Gastroesophageal sphincter (tissue), 4 donors: ENCODE measurements at regions not wholly inside any gene's neighbourhood (a gene's known extent, or its start where the extent isn't known, plus 50 kb on each side); places are given as distances from the start of the nearest gene placed in this dataset.

Source experiments
- ATAC-seq: fragments of 150-250 bp; one replicate; pipeline ENCODE4 v1.9.1; 2016; ENCODE audit warnings: mild to moderate bottlenecking, moderate library complexity
- H3K27ac ChIP-seq, 4 donors: fragments of 200-600 bp; sonication (generic) in 3 of 4; 1 replicate in 3 of 4; 2 replicates in 1 of 4; pipeline ENCODE4 v1.5.1; 2016 to 2019
- H3K27me3 ChIP-seq: fragments of 200-600 bp; sonication (generic); one replicate; pipeline ENCODE4 v1.5.1; 2019
- H3K36me3 ChIP-seq, 2 donors: fragments of 200-600 bp; sonication (generic); one replicate each; pipeline ENCODE4 v1.5.1; 2019; ENCODE audit warnings: control low read depth in 1 of 2
- H3K4me1 ChIP-seq, 3 donors: fragments of 200-600 bp; sonication (generic); 1 replicate in 2 of 3; 2 replicates in 1 of 3; pipeline ENCODE4 v1.5.1; 2016 to 2019; ENCODE audit warnings: control low read depth in 2 of 3
- H3K4me3 ChIP-seq, 2 donors: fragments of 200-600 bp; sonication (generic); one replicate each; pipeline ENCODE4 v1.5.1; 2019; ENCODE audit warnings: mild to moderate bottlenecking in 1 of 2, moderate library complexity in 1 of 2
- H3K9me3 ChIP-seq, 3 donors: fragments of 200-600 bp; sonication (generic); one replicate each; pipeline ENCODE4 v1.5.1; 2017 to 2019; ENCODE audit warnings: control low read depth in 2 of 3
- EP300 ChIP-seq: sonication (generic); formaldehyde crosslinking; IDR thresholded peaks from one replicate; pipeline ENCODE4 v1.6.1; 2017; ENCODE audit warnings: antibody characterized with exemption, mild to moderate bottlenecking
- POLR2A ChIP-seq, 2 donors: fragments of 450-650 bp; IDR thresholded peaks; one replicate each; pipeline ENCODE4 v1.6.1; 2017; ENCODE audit warnings: antibody characterized with exemption in 2 of 2, mild to moderate bottlenecking in 2 of 2, moderate library complexity in 1 of 2
- POLR2AphosphoS5 ChIP-seq: sonication (generic); formaldehyde crosslinking; IDR thresholded peaks from one replicate; pipeline ENCODE4 v1.6.1; 2017; ENCODE audit warnings: antibody characterized with exemption
- WGBS, 2 donors: methylation state at CpG; one replicate each; pipeline ENCODE4 v1.1.5; 2018; ENCODE audit warnings: low coverage in 1 of 2; 5-methylcytosine and 5-hydroxymethylcytosine counted together
- TF ChIP-seq, protein P1 (sequence below), 4 experiments: fragments of 200-600 bp in 2 of 4; fragments of 450-650 bp in 2 of 4; sonication (generic) in 1 of 4; IDR thresholded peaks; one replicate each; pipeline ENCODE4 v1.5.1; 2017 to 2019; ENCODE audit warnings: antibody characterized with exemption in 4 of 4, mild to moderate bottlenecking in 2 of 4, moderate library complexity in 2 of 4

DNA sequence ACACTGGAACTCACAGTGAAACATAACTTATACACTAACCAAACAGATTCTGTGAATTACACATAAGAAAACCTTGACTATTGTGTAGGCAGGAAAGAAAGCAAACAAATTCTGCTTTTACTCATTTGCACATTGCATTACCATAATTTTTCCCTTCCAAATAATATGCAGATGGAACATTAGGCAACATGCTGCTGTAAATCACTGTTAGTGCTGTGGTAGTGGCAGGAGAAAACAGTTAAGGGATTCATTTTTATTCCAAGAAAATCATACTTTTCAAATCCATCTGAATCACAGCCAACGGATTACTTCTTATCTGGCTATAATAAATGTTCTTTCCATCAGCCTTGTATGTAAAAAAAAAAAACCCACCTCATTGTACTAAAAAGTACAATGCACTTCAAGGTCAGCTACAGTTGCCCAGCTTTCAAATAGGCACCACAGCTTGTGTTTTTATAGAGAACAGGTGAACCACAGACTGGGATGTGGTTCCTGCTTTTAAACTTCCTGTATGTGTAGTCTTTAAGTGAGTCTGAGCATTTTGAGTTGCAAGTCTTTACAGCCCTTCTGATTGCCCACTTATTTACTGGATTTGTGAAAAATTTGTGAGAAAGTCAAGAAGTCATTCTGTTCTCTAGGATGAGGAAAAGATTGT, 590.0 kb upstream of the SEMA3D start:
- Histone ChIP-seq H3K27me3 (no peaks in the 10 kb centered on the region), H3K36me3 (no peaks in the 10 kb centered on the region), H3K4me1 (no peaks in the 10 kb centered on the region), H3K4me3 (no peak overlapping the region), H3K9me3 (no peaks in the 10 kb centered on the region), H3K27ac (no peak overlapping the region)
- ATAC-seq = no peak
- 19 to 50% methylated on average over 1 of the region's 1 CpG for WGBS, 2 donors
- TF ChIP-seq POLR2A (IDR thresholded peaks at IDR 0.05) (no peak), POLR2AphosphoS5 (no peak), EP300 (no peak)
- TF ChIP-seq, protein P1, sequence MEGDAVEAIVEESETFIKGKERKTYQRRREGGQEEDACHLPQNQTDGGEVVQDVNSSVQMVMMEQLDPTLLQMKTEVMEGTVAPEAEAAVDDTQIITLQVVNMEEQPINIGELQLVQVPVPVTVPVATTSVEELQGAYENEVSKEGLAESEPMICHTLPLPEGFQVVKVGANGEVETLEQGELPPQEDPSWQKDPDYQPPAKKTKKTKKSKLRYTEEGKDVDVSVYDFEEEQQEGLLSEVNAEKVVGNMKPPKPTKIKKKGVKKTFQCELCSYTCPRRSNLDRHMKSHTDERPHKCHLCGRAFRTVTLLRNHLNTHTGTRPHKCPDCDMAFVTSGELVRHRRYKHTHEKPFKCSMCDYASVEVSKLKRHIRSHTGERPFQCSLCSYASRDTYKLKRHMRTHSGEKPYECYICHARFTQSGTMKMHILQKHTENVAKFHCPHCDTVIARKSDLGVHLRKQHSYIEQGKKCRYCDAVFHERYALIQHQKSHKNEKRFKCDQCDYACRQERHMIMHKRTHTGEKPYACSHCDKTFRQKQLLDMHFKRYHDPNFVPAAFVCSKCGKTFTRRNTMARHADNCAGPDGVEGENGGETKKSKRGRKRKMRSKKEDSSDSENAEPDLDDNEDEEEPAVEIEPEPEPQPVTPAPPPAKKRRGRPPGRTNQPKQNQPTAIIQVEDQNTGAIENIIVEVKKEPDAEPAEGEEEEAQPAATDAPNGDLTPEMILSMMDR (IDR thresholded peaks at IDR 0.05) = no peak

DNA sequence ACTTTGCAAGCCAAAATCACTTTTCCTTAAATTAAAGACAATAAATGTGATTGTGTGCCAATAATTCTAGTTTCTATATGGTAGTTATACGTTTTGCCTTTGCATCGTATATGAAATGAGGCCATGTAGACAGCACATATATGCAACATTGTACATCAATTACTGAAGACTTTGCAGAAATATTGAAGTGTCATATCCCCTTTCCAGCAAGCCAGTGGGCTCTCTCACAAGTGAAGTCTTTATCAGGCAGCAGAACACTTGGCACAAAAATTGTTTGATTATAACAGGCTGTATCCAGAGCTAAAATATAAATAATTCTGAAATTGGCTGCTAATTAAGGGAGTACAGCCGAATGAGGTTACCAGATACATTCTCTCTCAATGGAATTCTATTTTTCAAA, 588.6 kb upstream of the SEMA3D start:
- H3K4me3 ChIP-seq = no peak overlapping the region
- H3K36me3 ChIP-seq = no peaks in the 10 kb centered on the region
- H3K27me3 ChIP-seq = no peaks in the 10 kb centered on the region
- TF ChIP-seq POLR2AphosphoS5 (no peak), POLR2A (IDR thresholded peaks at IDR 0.05) (no peak), EP300 (no peak)
- TF ChIP-seq, protein P1 (IDR thresholded peaks at IDR 0.05) = no peak
- no peak overlapping the region for H3K27ac ChIP-seq
- H3K9me3 ChIP-seq = no peaks in the 10 kb centered on the region
- ATAC-seq = no peak
- WGBS, 2 donors = 41 to 48% methylated on average over 3 of the region's 3 CpGs
- no peaks in the 10 kb centered on the region for H3K4me1 ChIP-seq

DNA sequence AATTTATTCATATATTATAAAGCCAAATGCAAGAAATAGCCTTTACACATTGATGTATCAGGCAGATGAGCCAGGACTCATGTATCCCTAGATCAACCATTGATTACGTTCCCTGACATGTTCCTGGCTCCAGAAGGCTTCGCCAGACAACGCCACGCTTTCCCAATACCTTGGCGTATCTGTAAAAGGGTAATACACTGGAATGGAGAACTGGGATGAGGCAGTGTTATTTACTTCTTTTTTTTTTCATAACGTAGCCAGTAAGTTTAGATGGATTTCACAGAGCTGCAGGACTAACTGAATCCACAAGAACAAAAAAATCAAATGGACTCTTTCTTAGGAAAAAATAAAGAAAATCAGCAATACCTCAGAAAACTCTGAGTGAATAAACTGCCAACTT, 588.1 kb upstream of the SEMA3D start:
- 66 to 72% methylated on average over 6 of the region's 6 CpGs for WGBS, 2 donors
- ATAC-seq = peak; percentile 45
- Histone ChIP-seq H3K36me3 (no peaks in the 10 kb centered on the region), H3K4me1 (no peaks in the 10 kb centered on the region), H3K4me3 (no peak overlapping the region), H3K27me3 (no peaks in the 10 kb centered on the region), H3K27ac (no peak overlapping the region), H3K9me3 (no peaks in the 10 kb centered on the region)
- TF ChIP-seq POLR2A (IDR thresholded peaks at IDR 0.05) (no peak), EP300 (no peak), POLR2AphosphoS5 (no peak)
- TF ChIP-seq, protein P1 (IDR thresholded peaks at IDR 0.05) = no peak

DNA sequence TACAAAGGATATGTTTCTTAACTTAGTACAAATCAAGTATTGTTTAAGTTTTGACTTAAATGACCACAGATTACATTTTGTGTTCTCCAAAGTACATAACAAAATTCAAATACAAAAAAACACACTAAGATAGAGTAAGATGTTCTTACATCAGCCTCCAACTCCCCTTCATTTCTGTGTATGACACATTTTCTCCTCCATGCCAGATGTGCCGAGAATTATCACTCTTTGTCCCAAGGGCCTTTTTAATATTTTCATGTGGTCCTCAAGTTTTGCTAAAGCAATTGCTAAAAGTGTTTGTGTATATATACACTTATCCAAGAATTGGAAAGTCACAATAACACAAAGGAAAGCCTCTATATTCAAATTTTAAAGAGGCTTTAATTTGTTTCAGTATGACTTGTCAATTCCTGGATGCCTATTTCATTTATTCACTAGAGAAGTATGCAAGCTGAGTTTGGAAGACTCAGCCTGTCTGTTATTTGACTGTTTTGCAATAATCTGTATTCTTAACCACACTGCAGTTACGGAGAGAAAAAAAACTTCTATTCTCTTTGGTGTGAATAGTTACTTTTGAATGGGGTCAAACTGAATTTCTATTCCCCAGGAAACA, 586.4 kb upstream of the SEMA3D start:
- Histone ChIP-seq H3K9me3 (no peaks in the 10 kb centered on the region), H3K27ac (no peak overlapping the region), H3K4me3 (no peak overlapping the region), H3K4me1 (no peaks in the 10 kb centered on the region), H3K36me3 (no peaks in the 10 kb centered on the region), H3K27me3 (no peaks in the 10 kb centered on the region)
- 55 to 66% methylated on average over 2 of the region's 2 CpGs for WGBS, 2 donors
- peak; percentile 74 for ATAC-seq
- TF ChIP-seq, protein P1 (IDR thresholded peaks at IDR 0.05) = no peak
- TF ChIP-seq POLR2AphosphoS5 (no peak), EP300 (no peak), POLR2A (IDR thresholded peaks at IDR 0.05) (no peak)

DNA sequence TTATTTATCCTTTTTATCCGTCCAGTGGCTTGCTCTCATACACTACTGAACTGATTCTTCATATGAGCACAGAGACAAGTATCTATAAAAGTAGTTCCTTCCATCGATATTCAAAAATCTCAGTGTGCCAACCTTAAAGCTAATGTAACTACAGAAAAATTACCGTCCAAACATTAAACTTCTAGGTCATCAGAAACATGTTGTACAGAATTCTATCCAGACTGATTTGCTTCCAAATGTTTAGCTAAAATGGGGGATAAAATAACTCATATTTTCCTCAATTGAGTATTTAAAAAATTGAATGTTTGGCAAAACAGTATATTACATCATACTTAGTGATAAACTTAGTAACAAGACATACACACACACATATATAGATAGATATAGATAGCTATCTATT, 584.7 kb upstream of the SEMA3D start:
- Histone ChIP-seq H3K4me1 (no peaks in the 10 kb centered on the region), H3K4me3 (no peak overlapping the region), H3K27me3 (no peaks in the 10 kb centered on the region), H3K9me3 (no peaks in the 10 kb centered on the region), H3K27ac (no peak overlapping the region), H3K36me3 (no peaks in the 10 kb centered on the region)
- no peak for TF ChIP-seq POLR2AphosphoS5
- no peak for TF ChIP-seq EP300
- TF ChIP-seq, protein P1 (IDR thresholded peaks at IDR 0.05) = no peak
- no peak for TF ChIP-seq POLR2A (IDR thresholded peaks at IDR 0.05)
- 69 to 85% methylated on average over 3 of the region's 3 CpGs for WGBS, 2 donors
- ATAC-seq = no peak
